Spleen (tissue), 7 donors: ENCODE measurements at regions not wholly inside any gene's neighbourhood (a gene's known extent, or its start where the extent isn't known, plus 50 kb on each side); places are given as distances from the start of the nearest gene placed in this dataset.

Experiments
- POLR2A ChIP-seq, 3 donors: fragments of 450-650 bp; IDR thresholded peaks; one replicate each; pipeline ENCODE4 v1.5.1; 2017; ENCODE audit warnings: antibody characterized with exemption in 3 of 3, mild to moderate bottlenecking in 1 of 3
- POLR2AphosphoS5 ChIP-seq, 3 donors: sonication (generic); formaldehyde crosslinking; IDR thresholded peaks; one replicate each; pipeline ENCODE4 v1.5.1; 2017; ENCODE audit warnings: antibody characterized with exemption in 3 of 3
- TF ChIP-seq, protein P1 (sequence below), 11 experiments: fragments of 200-600 bp in 7 of 11; fragments of 450-650 bp in 4 of 11; sonication (generic) in 4 of 11; IDR thresholded peaks in 8 of 11; conservative IDR thresholded peaks in 3 of 11; 1 replicate in 7 of 11; 2 replicates in 4 of 11; pipeline versions ENCODE4 v1.4.0 to v1.8.0; 2016 to 2021; ENCODE audit warnings: antibody characterized with exemption in 11 of 11, inconsistent platforms in 4 of 11, mild to moderate bottlenecking in 1 of 11
- donor health status: DM: no; HTN: no; CAD: no; lungs with moderate emphysema.
- donor health status: DM: no; HTN: no; CAD: no.
- donor health status: DM: no; HTN: no; CAD: no.

GRCh38 chr9:109989296-109989695 is 209.3 kb downstream of the PALM2AKAP2 start:
- no peak for TF ChIP-seq POLR2AphosphoS5 (IDR thresholded peaks at IDR 0.05)
- no peak for TF ChIP-seq POLR2A (IDR thresholded peaks at IDR 0.05)
- TF ChIP-seq, protein P1, sequence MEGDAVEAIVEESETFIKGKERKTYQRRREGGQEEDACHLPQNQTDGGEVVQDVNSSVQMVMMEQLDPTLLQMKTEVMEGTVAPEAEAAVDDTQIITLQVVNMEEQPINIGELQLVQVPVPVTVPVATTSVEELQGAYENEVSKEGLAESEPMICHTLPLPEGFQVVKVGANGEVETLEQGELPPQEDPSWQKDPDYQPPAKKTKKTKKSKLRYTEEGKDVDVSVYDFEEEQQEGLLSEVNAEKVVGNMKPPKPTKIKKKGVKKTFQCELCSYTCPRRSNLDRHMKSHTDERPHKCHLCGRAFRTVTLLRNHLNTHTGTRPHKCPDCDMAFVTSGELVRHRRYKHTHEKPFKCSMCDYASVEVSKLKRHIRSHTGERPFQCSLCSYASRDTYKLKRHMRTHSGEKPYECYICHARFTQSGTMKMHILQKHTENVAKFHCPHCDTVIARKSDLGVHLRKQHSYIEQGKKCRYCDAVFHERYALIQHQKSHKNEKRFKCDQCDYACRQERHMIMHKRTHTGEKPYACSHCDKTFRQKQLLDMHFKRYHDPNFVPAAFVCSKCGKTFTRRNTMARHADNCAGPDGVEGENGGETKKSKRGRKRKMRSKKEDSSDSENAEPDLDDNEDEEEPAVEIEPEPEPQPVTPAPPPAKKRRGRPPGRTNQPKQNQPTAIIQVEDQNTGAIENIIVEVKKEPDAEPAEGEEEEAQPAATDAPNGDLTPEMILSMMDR (IDR thresholded peaks at IDR 0.05 in 8 of 11, conservative IDR thresholded peaks at IDR 0.05 in 3 of 11): no peak
